Breast epithelium (tissue), 3 donors: ENCODE measurements at regions not wholly inside any gene's neighbourhood (a gene's known extent, or its start where the extent isn't known, plus 50 kb on each side); places are given as distances from the start of the nearest gene placed in this dataset.

Experiments
- CTCF ChIP-seq, 3 donors: fragments of 450-650 bp; IDR thresholded peaks; one replicate each; pipeline ENCODE4 v1.5.1; 2016 to 2017; ENCODE audit warnings: antibody characterized with exemption in 3 of 3, mild to moderate bottlenecking in 3 of 3, moderate library complexity in 3 of 3
- POLR2AphosphoS5 ChIP-seq, 3 donors: sonication (generic); formaldehyde crosslinking; IDR thresholded peaks; one replicate each; pipeline ENCODE4 v1.6.1; 2017; ENCODE audit warnings: antibody characterized with exemption in 3 of 3

GRCh38 chr14:56059054-56059453, 59.2 kb upstream of the PELI2 start:
- no peak for TF ChIP-seq CTCF (IDR thresholded peaks at IDR 0.05)
- TF ChIP-seq POLR2AphosphoS5 (IDR thresholded peaks at IDR 0.05), result no peak
